HL-60 (cell line): ENCODE measurements at regions not wholly inside any gene's neighbourhood (a gene's known extent, or its start where the extent isn't known, plus 50 kb on each side); places are given as distances from the start of the nearest gene placed in this dataset.

Experiments
- GABPA ChIP-seq: IDR thresholded peaks from 2 replicates; pipeline ENCODE4 v1.6.1; 2012; ENCODE audit warnings: low read depth
- POLR2AphosphoS5 ChIP-seq: IDR thresholded peaks from 2 replicates; pipeline ENCODE4 v1.6.1; 2012; ENCODE audit warnings: low read depth
- SPI1 ChIP-seq: IDR thresholded peaks from 2 replicates; pipeline ENCODE4 v1.6.1; 2012; ENCODE audit warnings: low read depth, mild to moderate bottlenecking, borderline replicate concordance
- TF ChIP-seq, protein P1 (sequence below): IDR thresholded peaks from one replicate; pipeline ENCODE4 v1.5.1; 2011; ENCODE audit warnings: low read length, control low read depth, inconsistent platforms; ENCODE audit not compliant: insufficient read depth

GRCh38 chr7:145605963-145606362 is 510.6 kb upstream of the CNTNAP2 start:
- TF ChIP-seq, protein P1, sequence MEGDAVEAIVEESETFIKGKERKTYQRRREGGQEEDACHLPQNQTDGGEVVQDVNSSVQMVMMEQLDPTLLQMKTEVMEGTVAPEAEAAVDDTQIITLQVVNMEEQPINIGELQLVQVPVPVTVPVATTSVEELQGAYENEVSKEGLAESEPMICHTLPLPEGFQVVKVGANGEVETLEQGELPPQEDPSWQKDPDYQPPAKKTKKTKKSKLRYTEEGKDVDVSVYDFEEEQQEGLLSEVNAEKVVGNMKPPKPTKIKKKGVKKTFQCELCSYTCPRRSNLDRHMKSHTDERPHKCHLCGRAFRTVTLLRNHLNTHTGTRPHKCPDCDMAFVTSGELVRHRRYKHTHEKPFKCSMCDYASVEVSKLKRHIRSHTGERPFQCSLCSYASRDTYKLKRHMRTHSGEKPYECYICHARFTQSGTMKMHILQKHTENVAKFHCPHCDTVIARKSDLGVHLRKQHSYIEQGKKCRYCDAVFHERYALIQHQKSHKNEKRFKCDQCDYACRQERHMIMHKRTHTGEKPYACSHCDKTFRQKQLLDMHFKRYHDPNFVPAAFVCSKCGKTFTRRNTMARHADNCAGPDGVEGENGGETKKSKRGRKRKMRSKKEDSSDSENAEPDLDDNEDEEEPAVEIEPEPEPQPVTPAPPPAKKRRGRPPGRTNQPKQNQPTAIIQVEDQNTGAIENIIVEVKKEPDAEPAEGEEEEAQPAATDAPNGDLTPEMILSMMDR: no peak
- no peak for TF ChIP-seq POLR2AphosphoS5
- no peak for TF ChIP-seq GABPA
- no peak for TF ChIP-seq SPI1
